DND-41 (cell line): ENCODE measurements at regions not wholly inside any gene's neighbourhood (a gene's known extent, or its start where the extent isn't known, plus 50 kb on each side); places are given as distances from the start of the nearest gene placed in this dataset.

Experiments
- EZH2 ChIP-seq: IDR thresholded peaks from 3 replicates; pipeline ENCODE4 v1.6.1; 2012; ENCODE audit warnings: borderline replicate concordance, low read depth, mild to moderate bottlenecking, moderate library complexity, low read length, inconsistent platforms; ENCODE audit not compliant: severe bottlenecking
- TF ChIP-seq, protein P1 (sequence below): IDR thresholded peaks from 2 replicates; pipeline ENCODE4 v1.5.1; 2012; ENCODE audit warnings: borderline replicate concordance, low read length, moderate library complexity, mild to moderate bottlenecking; ENCODE audit not compliant: poor library complexity, severe bottlenecking; ENCODE audit errors: extremely low read depth

DNA sequence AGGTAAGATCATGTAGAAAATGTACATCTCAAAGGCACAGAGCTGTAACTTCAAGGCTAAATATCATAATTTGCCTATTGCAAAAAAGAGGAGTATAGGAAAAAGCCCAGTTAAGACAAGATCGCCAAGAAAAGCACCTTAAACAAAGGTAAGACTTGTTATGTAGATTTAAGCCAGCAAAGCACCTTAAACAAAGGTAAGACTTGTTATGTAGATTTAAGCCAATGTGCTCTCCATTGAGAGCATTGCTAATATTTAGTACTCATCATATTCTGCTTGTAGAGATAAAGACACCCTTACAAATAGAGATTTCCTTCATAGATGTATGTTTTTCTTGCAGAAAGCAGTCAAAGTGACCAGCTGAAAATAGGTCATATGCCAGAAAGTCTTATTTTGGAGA is 115.8 kb downstream of the ADAM29 start:
- TF ChIP-seq, protein P1, sequence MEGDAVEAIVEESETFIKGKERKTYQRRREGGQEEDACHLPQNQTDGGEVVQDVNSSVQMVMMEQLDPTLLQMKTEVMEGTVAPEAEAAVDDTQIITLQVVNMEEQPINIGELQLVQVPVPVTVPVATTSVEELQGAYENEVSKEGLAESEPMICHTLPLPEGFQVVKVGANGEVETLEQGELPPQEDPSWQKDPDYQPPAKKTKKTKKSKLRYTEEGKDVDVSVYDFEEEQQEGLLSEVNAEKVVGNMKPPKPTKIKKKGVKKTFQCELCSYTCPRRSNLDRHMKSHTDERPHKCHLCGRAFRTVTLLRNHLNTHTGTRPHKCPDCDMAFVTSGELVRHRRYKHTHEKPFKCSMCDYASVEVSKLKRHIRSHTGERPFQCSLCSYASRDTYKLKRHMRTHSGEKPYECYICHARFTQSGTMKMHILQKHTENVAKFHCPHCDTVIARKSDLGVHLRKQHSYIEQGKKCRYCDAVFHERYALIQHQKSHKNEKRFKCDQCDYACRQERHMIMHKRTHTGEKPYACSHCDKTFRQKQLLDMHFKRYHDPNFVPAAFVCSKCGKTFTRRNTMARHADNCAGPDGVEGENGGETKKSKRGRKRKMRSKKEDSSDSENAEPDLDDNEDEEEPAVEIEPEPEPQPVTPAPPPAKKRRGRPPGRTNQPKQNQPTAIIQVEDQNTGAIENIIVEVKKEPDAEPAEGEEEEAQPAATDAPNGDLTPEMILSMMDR: no peak
- TF ChIP-seq EZH2: no peak
